ENCODE measurements at regions not wholly inside any gene's neighbourhood (a gene's known extent, or its start where the extent isn't known, plus 50 kb on each side); places are given as distances from the start of the nearest gene placed in this dataset.

DNA sequence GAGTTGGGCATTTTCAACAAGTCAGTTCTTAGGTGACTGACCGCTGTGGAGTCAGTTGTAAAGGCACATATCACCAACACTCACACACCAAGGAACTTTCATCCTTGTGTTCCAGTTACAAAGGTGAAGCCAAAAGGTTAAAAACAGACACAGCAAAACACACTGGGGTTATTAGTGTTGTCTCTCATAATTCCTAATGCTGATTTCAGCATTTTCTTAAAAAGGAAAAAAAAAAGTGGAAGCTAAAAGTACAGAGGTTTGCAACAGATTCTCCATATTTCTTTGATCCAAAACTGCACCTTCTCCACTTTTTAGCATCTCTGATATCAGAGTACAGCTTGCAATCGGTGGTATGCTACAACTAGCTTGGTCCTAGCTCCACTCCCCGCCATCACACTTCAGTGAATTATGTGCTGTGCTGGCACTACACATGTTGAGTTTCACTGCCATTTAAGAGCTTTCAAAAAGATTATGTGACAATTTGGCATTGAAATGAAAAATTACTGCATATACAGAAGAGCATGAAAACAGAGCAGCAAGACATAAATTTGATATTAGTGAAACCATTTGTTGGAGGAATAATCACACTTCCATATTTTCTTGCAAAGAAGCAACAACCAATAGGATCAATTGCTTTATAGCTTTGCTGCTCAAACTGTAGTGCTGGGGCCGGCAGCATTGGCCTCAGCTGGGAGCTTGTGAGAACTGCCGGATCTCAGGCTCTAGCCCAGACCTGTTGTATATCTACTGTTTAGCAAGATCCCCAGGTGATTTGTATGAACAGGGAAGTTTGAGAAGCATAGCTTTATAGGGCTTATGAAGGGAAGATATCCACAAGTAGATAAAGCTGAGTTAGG is 62.3 kb upstream of the DAPL1 start:
- DNase-seq (no peak), ATAC-seq (no peak)
- intact Hi-C loops (cut with micrococcal nuclease), result no loop called here

DNA sequence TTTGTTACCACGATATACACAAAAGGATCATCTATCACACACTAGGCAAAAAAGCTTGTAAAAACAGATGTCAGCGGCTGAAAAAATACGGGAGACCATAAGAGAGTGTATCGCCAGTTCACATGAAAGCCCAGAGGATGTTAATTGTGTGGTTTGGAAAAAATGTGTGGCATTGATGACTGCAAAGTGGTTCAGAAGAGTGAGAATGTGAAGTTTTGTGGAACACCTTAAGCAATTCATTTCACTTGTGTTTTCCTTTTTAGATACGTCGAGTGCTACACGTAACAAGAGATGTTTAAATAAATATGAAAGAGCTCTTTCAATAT is 61.7 kb upstream of the DAPL1 start:
- no peak for ATAC-seq
- intact Hi-C loops (cut with micrococcal nuclease), result no loop called here
- DNase-seq, result no peak

DNA sequence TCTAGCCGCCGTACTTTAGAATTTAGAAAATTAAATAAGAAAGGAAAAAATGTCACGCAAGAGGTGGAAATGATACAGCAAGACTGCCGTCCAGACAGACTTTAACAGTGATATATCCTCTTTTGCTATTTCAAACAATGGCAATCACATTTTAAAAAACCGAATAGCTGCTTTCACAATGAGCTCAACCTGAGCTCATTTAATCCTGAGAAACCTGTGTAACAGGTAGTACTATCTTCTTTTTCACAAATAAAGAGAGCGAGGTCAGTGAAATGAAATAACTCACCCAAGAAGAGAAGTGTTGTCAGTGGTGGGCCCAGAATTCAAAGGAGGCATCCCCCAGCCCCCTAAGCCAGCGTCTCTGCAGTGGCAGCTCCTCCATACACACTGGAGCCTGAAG is 60.7 kb upstream of the DAPL1 start:
- intact Hi-C loops (cut with micrococcal nuclease), result no loop called here
- no peak for ATAC-seq
- no peak for DNase-seq

DNA sequence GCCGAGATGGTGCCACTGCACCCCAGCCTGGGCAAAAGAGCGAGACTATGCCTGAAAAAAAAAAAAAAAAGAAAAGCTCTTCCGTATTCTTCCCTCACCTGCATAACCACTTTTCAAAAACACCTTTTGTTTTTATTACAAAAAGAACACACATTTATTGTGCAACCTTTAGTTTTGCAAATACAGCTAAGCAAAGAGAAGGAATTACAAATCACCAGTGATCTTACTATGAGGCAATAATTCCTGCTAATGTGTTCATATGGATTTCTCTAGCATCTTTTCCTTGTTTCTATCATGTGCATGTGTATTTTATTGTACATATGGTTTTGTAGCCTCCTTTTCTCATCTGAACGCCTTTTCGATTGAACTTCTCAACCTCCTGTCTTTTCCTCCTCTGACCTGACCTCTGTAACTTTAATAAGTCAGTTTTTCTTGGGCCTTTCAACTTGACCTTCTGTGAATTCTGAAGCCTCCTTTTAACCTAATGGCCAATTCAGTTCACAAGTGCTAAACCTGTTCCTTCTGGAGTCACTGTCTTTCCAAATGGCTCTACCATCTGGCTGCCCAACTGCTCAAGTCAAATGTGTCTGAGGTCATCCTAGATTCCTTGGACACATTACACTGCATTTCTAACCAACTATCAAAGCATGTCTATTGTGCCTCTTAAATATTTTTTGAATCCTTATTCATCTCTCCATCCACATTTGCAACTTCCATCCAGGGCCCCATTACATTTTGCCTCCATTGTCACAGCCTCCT is 59.1 kb upstream of the DAPL1 start:
- intact Hi-C loops (cut with micrococcal nuclease), result no loop called here
- ATAC-seq (no peak), DNase-seq (no peak)

DNA sequence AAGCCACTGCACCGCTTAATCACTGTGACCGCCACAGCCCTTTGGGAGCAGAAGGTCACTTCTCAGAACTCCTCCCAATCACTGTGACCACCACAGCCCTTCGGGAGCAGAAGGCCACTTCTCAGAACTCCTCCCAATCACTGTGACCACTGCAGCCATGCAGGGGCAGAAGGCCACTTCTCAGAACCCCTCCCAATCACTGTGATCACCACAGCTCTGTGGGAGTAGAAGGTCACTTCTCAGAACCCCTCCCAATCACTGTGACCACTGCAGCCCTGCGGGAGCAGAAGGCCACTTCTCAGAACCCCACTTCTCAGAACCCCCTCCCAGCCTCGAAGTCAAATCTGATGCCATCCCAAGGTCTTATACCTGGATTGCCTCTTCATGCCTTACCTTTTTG is 56.8 kb upstream of the DAPL1 start:
- intact Hi-C loops (cut with micrococcal nuclease), result no loop called here

DNA sequence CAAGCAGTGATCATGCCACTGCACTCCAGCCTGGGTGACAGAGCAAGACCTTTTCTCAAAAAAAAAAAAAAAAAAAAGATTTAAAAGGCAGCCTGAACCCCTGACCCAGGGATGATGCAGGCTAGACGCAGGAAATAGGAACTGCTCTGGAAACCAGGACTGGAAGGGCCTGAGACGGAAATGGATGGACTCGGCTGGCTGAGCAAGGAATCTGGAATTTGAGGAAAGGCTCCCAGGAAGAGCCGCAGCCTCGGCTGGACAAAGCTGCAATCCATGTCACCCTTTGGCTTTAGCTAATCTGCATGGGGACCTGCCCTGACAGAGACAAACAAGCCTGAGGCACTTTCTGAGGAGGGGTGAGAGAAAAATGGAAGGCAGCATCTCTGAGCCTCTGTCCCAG is 55.0 kb upstream of the DAPL1 start:
- peak; percentile 16 for ATAC-seq
- DNase-seq, result no peak
- intact Hi-C loops (cut with micrococcal nuclease), result no loop called here

More for the DNA sequence above, 56.8 kb upstream of the DAPL1 start:
- ATAC-seq (no peak), DNase-seq (no peak)

DNA sequence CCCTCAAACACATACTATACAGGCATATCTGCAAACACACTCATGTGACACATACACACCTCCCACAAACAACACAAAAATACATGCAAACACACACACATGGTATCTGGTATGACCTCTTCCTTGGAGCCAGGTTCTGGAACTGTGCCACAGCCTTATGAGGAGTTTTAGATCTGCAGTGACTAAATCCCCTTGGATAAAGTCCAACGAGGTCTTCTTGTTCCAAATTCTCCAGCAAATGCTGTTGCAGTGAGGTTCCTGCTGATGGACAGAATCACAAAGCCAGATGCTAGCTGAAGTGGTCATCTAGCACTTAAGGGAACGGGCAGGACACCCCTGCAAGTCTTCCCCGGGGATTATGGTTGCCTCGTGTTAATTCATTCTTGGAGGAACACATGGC is 54.5 kb upstream of the DAPL1 start:
- DNase-seq, result no peak
- intact Hi-C loops (cut with micrococcal nuclease), result no loop called here
- ATAC-seq, result peak; percentile 10

DNA sequence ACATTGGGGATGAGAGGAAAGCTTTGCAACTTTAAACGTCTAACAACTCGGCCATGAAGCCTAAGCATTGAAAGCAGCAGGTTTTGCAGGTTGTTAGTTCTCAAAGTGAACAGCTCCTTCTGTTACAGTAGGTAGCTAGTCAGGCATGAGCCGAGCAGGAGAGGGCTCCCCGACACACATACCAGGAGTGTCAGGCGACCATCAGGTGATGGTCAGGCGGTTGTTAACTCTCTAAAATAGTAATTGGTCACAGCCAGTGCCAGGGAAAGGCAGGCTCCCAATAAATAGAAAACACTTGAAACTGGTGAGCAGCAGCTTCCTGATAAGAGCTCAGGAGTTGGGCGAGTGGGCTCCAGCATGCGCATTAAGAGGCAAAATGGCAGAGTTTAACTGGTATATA is 53.5 kb upstream of the DAPL1 start:
- DNase-seq, result peak; percentile 67
- intact Hi-C loops (cut with micrococcal nuclease), result no loop called here
- ATAC-seq, result peak; percentile 91

DNA sequence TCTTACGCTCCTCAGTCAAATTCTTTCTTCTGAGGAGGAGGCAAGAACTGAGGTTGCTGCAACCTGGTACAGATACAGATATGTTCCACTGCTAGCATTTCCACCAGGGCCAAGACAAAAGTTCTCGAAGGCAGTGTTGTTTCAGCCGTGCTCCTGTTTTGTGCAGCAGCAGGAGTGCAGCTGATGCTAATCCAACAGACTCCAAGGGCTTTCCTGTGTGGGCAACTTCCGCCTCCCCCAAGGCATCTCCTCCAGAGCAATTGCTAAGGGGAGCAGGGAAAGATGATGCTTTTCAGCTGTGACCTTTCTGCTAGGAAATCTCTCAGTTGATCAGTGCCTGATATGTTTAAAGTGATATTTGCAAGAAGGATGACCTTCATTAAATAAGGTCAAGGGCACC is 52.6 kb upstream of the DAPL1 start:
- DNase-seq (no peak), ATAC-seq (no peak)
- intact Hi-C loops (cut with micrococcal nuclease), result no loop called here

DNA sequence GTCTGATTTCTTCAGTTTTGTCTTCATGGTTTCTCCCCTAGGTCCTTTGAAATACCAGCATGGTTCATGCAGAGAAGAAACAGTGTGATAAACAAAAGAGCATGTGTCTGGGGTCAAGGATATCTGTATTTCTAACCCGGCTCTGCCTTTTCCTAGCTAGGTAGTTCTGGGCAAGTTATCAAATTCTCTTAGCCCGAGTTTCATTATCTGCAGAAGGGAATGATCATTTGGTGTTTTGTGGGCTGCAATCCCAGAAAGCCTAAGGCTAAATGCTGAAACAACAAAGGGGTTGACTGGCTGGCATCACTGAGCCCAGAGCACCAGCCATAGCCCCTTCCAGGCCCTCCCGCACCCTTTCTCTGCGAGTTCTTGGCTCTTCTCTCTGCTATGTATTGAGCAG is 51.7 kb upstream of the DAPL1 start:
- DNase-seq, result no peak
- intact Hi-C loops (cut with micrococcal nuclease), result no loop called here
- no peak for ATAC-seq

DNA sequence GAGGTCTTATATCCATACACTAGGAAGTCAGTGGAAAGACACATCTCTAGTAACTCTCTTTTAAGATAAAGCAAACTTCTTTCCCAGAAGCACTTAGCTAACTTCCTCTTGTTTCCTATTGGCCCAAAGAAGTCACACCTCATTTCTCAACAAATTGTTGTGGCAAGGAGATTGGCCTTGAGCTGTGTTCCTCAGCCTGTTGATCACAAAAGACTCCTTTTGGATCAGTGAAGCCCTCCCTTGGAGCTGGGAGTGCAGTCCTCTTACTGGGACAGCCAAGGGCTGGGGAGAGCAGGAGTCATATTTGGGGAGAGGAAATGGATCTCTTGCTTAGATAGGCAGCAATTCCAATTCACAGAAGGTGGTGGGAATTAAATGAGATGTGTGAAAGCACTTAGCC is 51.2 kb upstream of the DAPL1 start:
- intact Hi-C loops (cut with micrococcal nuclease), result no loop called here
- ATAC-seq (no peak), DNase-seq (no peak)

DNA sequence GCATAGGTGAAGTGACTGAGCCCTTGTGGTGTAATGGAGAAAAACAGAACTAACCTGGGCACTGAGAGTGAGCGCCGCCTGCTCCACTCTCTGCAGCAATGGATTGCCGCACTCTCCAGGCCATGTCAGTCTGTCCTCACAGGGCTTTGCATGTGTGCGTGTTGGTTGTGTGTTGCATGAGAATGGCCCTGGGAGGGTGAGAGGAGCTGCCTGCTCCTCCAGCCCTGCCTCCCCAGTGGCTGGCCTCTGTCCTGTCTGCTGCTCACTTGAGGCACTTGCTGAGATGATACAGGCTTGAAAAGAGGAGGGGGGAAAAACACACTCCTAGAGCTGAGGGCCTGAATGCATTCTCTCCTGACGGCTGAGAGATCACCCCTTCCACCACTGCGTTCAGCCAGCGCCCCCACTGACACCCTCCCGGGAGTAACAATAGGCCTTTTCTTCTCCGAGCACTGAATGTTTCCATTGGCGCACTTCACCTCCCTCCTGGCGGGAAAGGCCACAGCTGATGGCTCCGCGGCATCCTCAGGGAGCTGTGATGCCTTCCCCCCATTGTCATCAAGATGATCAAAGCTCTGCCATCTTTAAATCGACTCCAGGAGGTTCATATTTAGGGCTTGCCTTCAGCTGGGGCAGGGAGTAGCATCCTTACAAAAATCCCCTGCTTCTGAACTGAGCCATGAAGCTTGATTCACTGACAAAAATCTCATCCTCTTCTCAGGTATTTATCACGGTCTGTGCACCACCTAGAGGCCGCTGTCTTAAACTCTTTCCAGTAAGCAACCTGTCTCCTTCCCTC is 49.9 kb upstream of the DAPL1 start:
- intact Hi-C loops (cut with micrococcal nuclease), result loop anchor here (5.0 kb wide), 1 partner anchor 568 kb away; no protein-coding TSS in a partner anchor
- DNase-seq (no peak), ATAC-seq (peak; percentile 58)

Measured in left ventricle myocardium superior (tissue), 1 donor.